Left lung (tissue), 4 donors: ENCODE measurements at regions not wholly inside any gene's neighbourhood (a gene's known extent, or its start where the extent isn't known, plus 50 kb on each side); places are given as distances from the start of the nearest gene placed in this dataset.
A peak's percentile ranks its signal among the peaks of the same experiment; 100 is the strongest.

ENCODE experiments used
- ATAC-seq: fragments of 200-7000 bp; cut with Tn5 transposase; one replicate; pipeline ENCODE4 v1.9.1; 2020; ENCODE audit warnings: moderate library complexity
- DNase-seq, 4 donors: peaks; one replicate each; pipeline ENCODE4 v3.0.0-alpha.2; 2013 to 2020
- H3K27ac ChIP-seq, 2 donors: fragments of 200-600 bp; sonication (generic) in 1 of 2; one replicate each; pipeline versions ENCODE4 v1.5.0 to v1.8.0; 2020 to 2021
- H3K27me3 ChIP-seq, 2 donors: fragments of 200-600 bp; sonication (generic) in 1 of 2; one replicate each; pipeline versions ENCODE4 v1.5.0 to v1.8.0; 2020 to 2021
- H3K36me3 ChIP-seq, 2 donors: fragments of 200-600 bp; sonication (generic) in 1 of 2; one replicate each; pipeline versions ENCODE4 v1.5.0 to v1.8.0; 2020 to 2021
- H3K4me1 ChIP-seq, 2 donors: fragments of 200-600 bp; one replicate each; pipeline ENCODE4 v1.8.0; 2021
- H3K4me3 ChIP-seq, 2 donors: fragments of 200-600 bp; sonication (generic) in 1 of 2; one replicate each; pipeline versions ENCODE4 v1.5.0 to v1.8.0; 2020 to 2021; ENCODE audit warnings: mild to moderate bottlenecking in 1 of 2
- H3K9me3 ChIP-seq, 2 donors: fragments of 200-600 bp; sonication (generic) in 1 of 2; one replicate each; pipeline versions ENCODE4 v1.5.0 to v1.8.0; 2020 to 2021
- CTCF ChIP-seq, 2 donors: fragments of 200-600 bp; sonication (generic) in 1 of 2; IDR thresholded peaks; one replicate each; pipeline versions ENCODE4 v1.5.0 to v1.8.0; 2021; ENCODE audit warnings: antibody characterized with exemption in 2 of 2
- intact Hi-C, 2 donors: fragments of 100-400 bp; cut with DNase I; formaldehyde crosslinking; loops; one replicate each; pipeline versions ENCODE4 v1.11.2 to v1.14.2; 2022
- donor health status: DM: no; HTN: yes; CAD: no.
- donor health status: DM: no; HTN: no; CAD: no.

- DNase-seq (no peak), ATAC-seq (no peak)
- Histone ChIP-seq H3K4me3 (no peak overlapping the region), H3K9me3 (no peaks in the 10 kb centered on the region), H3K4me1 (no peaks in the 10 kb centered on the region), H3K36me3 (no peaks in the 10 kb centered on the region), H3K27me3 (no peaks in the 10 kb centered on the region), H3K27ac (no peak overlapping the region)
- intact Hi-C loops, result no loop called here
- TF ChIP-seq CTCF (IDR thresholded peaks at IDR 0.05), result no peak
Measured at GRCh38 chr14:58762629-58763028, 124.9 kb downstream of the DACT1 start.

GRCh38 chr14:58763210-58763609, 125.4 kb downstream of the DACT1 start:
- peak in 1 of 4 donors; percentile 9 for DNase-seq
- no peaks in the 10 kb centered on the region for H3K4me1 ChIP-seq
- no peak overlapping the region for H3K27ac ChIP-seq
- H3K36me3 ChIP-seq, result no peaks in the 10 kb centered on the region
- intact Hi-C loops, result no loop called here
- no peak overlapping the region for H3K4me3 ChIP-seq
- no peaks in the 10 kb centered on the region for H3K27me3 ChIP-seq
- H3K9me3 ChIP-seq, result no peaks in the 10 kb centered on the region
- TF ChIP-seq CTCF (IDR thresholded peaks at IDR 0.05), result no peak
- no peak for ATAC-seq

GRCh38 chr14:58765418-58765831, 127.7 kb downstream of the DACT1 start:
- no peaks in the 10 kb centered on the region for H3K27me3 ChIP-seq
- no peaks in the 10 kb centered on the region for H3K9me3 ChIP-seq
- no peak overlapping the region for H3K4me3 ChIP-seq
- no peaks in the 10 kb centered on the region for H3K4me1 ChIP-seq
- no peak for ATAC-seq
- no peak overlapping the region for H3K27ac ChIP-seq
- intact Hi-C loops, result no loop called here
- DNase-seq, result peak in 1 of 4 donors; percentile 33
- no peaks in the 10 kb centered on the region for H3K36me3 ChIP-seq
- no peak for TF ChIP-seq CTCF (IDR thresholded peaks at IDR 0.05)

- no peak for TF ChIP-seq CTCF (IDR thresholded peaks at IDR 0.05)
- Histone ChIP-seq H3K4me3 (no peak overlapping the region), H3K9me3 (no peaks in the 10 kb centered on the region), H3K27ac (no peak overlapping the region), H3K36me3 (no peaks in the 10 kb centered on the region), H3K4me1 (no peaks in the 10 kb centered on the region), H3K27me3 (no peaks in the 10 kb centered on the region)
- DNase-seq (no peak), ATAC-seq (no peak)
- intact Hi-C loops, result no loop called here
Measured at GRCh38 chr14:58765843-58766242, 128.1 kb downstream of the DACT1 start.

- intact Hi-C loops, result no loop called here
- Histone ChIP-seq H3K4me1 (no peaks in the 10 kb centered on the region), H3K27me3 (no peaks in the 10 kb centered on the region), H3K4me3 (no peak overlapping the region), H3K36me3 (no peaks in the 10 kb centered on the region), H3K9me3 (no peaks in the 10 kb centered on the region), H3K27ac (no peak overlapping the region)
- TF ChIP-seq CTCF (IDR thresholded peaks at IDR 0.05), result no peak
- DNase-seq (no peak), ATAC-seq (no peak)
Measured at GRCh38 chr14:58769011-58769643, 131.4 kb downstream of the DACT1 start.
